ENCODE measurements at regions not wholly inside any gene's neighbourhood (a gene's known extent, or its start where the extent isn't known, plus 50 kb on each side); places are given as distances from the start of the nearest gene placed in this dataset.

- Mint-ChIP-seq H3K27me3 (ENCODE audit: low read depth) (peaks cover 4% of the 10 kb centered on the region), H3K27ac (no peak overlapping the region), H3K9me3 (no peaks in the 10 kb centered on the region), H3K4me1 (peaks cover 11% of the 10 kb centered on the region), H3K4me3 (no peak overlapping the region), H3K36me3 (no peaks in the 10 kb centered on the region)
- no peak for TF ChIP-seq CTCF (IDR thresholded peaks at IDR 0.05; ENCODE audit: unreplicated experiment)
- no peak for DNase-seq (ENCODE audit: low spot score in 2 of 2, unreplicated experiment in 2 of 2)
Observed at GRCh38 chr3:8359133-8359532, 142.5 kb upstream of the LMCD1 start.

- Mint-ChIP-seq H3K4me1 (peaks cover 16% of the 10 kb centered on the region), H3K27me3 (ENCODE audit: low read depth) (peaks cover 4% of the 10 kb centered on the region), H3K27ac (no peak overlapping the region), H3K4me3 (no peak overlapping the region), H3K36me3 (no peaks in the 10 kb centered on the region), H3K9me3 (no peaks in the 10 kb centered on the region)
- DNase-seq (ENCODE audit: low spot score in 2 of 2, unreplicated experiment in 2 of 2), result no peak
- TF ChIP-seq CTCF (IDR thresholded peaks at IDR 0.05; ENCODE audit: unreplicated experiment), result no peak
Observed at GRCh38 chr3:8363200-8363599, 138.4 kb upstream of the LMCD1 start.

GRCh38 chr3:8365541-8365940 lies 136.1 kb upstream of the LMCD1 start:
- TF ChIP-seq CTCF (IDR thresholded peaks at IDR 0.05; ENCODE audit: unreplicated experiment), result no peak
- DNase-seq (ENCODE audit: low spot score in 2 of 2, unreplicated experiment in 2 of 2), result no peak

GRCh38 chr3:8366219-8366810 lies 135.3 kb upstream of the LMCD1 start:
- no peaks in the 10 kb centered on the region for H3K9me3 Mint-ChIP-seq
- peaks cover 26% of the 10 kb centered on the region for H3K4me1 Mint-ChIP-seq
- H3K4me3 Mint-ChIP-seq, result no peak overlapping the region
- no peak for TF ChIP-seq CTCF (IDR thresholded peaks at IDR 0.05; ENCODE audit: unreplicated experiment)
- H3K36me3 Mint-ChIP-seq, result no peaks in the 10 kb centered on the region
- peaks cover 4% of the 10 kb centered on the region for H3K27me3 Mint-ChIP-seq (ENCODE audit: low read depth)
- no peak overlapping the region for H3K27ac Mint-ChIP-seq
- DNase-seq (ENCODE audit: low spot score in 2 of 2, unreplicated experiment in 2 of 2), result no peak

More at GRCh38 chr3:8365541-8365940, 136.1 kb upstream of the LMCD1 start:
- Mint-ChIP-seq H3K36me3 (no peaks in the 10 kb centered on the region), H3K27ac (no peak overlapping the region), H3K9me3 (no peaks in the 10 kb centered on the region), H3K27me3 (ENCODE audit: low read depth) (peaks cover 4% of the 10 kb centered on the region), H3K4me3 (no peak overlapping the region), H3K4me1 (peaks cover 19% of the 10 kb centered on the region)

GRCh38 chr3:8368598-8368997 lies 133.0 kb upstream of the LMCD1 start:
- no peak for DNase-seq (ENCODE audit: low spot score in 2 of 2, unreplicated experiment in 2 of 2)
- Mint-ChIP-seq H3K36me3 (no peaks in the 10 kb centered on the region), H3K9me3 (peaks cover 6% of the 10 kb centered on the region), H3K27ac (no peak overlapping the region), H3K4me3 (no peak overlapping the region), H3K4me1 (peaks cover 24% of the 10 kb centered on the region), H3K27me3 (ENCODE audit: low read depth) (peaks cover 7% of the 10 kb centered on the region)
- no peak for TF ChIP-seq CTCF (IDR thresholded peaks at IDR 0.05; ENCODE audit: unreplicated experiment)

- Mint-ChIP-seq H3K27me3 (ENCODE audit: low read depth) (peaks cover 9% of the 10 kb centered on the region), H3K36me3 (no peaks in the 10 kb centered on the region), H3K4me3 (no peak overlapping the region), H3K27ac (no peak overlapping the region), H3K4me1 (peaks cover 23% of the 10 kb centered on the region), H3K9me3 (peaks cover 15% of the 10 kb centered on the region)
- no peak for DNase-seq (ENCODE audit: low spot score in 2 of 2, unreplicated experiment in 2 of 2)
- TF ChIP-seq CTCF (IDR thresholded peaks at IDR 0.05; ENCODE audit: unreplicated experiment), result no peak
Observed at GRCh38 chr3:8369638-8370037, 132.0 kb upstream of the LMCD1 start.

Measured in mesothelial cell of epicardium (in vitro differentiated cells).